Osteoblast (primary cell): ENCODE measurements at regions not wholly inside any gene's neighbourhood (a gene's known extent, or its start where the extent isn't known, plus 50 kb on each side); places are given as distances from the start of the nearest gene placed in this dataset.

Experiments
- DNase-seq: peaks from one replicate; pipeline ENCODE4 v3.0.0; 2011; ENCODE audit warnings: low spot score, mixed read lengths; ENCODE audit not compliant: insufficient read length; ENCODE audit errors: missing footprints
- H2AFZ ChIP-seq: 2 replicates; pipeline ENCODE4 v1.6.0; 2011; ENCODE audit warnings: mild to moderate bottlenecking, low read length
- H3K27ac ChIP-seq: 2 replicates; pipeline ENCODE4 v1.5.1; 2011; ENCODE audit warnings: mild to moderate bottlenecking, low read depth, low read length, moderate library complexity
- H3K27me3 ChIP-seq: 2 replicates; pipeline ENCODE4 v1.6.0; 2012; ENCODE audit warnings: mild to moderate bottlenecking, control low read depth, inconsistent platforms, low read length, moderate library complexity; ENCODE audit not compliant: insufficient read depth
- H3K36me3 ChIP-seq: 2 replicates; pipeline ENCODE4 v1.5.1; 2011; ENCODE audit warnings: mild to moderate bottlenecking, low read length, control low read depth, moderate library complexity; ENCODE audit not compliant: insufficient read depth
- H3K4me1 ChIP-seq: 2 replicates; pipeline ENCODE4 v1.5.1; 2011; ENCODE audit warnings: mild to moderate bottlenecking, low read length, control low read depth, moderate library complexity; ENCODE audit not compliant: insufficient read depth
- H3K4me2 ChIP-seq: 2 replicates; pipeline ENCODE4 v1.6.0; 2011; ENCODE audit warnings: mild to moderate bottlenecking, low read length; ENCODE audit not compliant: insufficient read depth
- H3K4me3 ChIP-seq: fragments of 200-600 bp; sonication (generic); 3 replicates; pipeline ENCODE4 v1.5.1; 2012; ENCODE audit warnings: mild to moderate bottlenecking, low read length, inconsistent platforms; ENCODE audit not compliant: insufficient read depth
- H3K79me2 ChIP-seq: 2 replicates; pipeline ENCODE4 v1.6.0; 2012; ENCODE audit warnings: mild to moderate bottlenecking, low read length, control low read depth, inconsistent platforms; ENCODE audit not compliant: insufficient read depth
- H3K9me3 ChIP-seq: 2 replicates; pipeline ENCODE4 v1.5.1; 2011; ENCODE audit warnings: low read depth, low read length, control low read depth
- H4K20me1 ChIP-seq: 2 replicates; pipeline ENCODE4 v1.6.0; 2012; ENCODE audit warnings: mild to moderate bottlenecking, low read length, control low read depth; ENCODE audit not compliant: insufficient read depth
- TF ChIP-seq, protein P1 (sequence below): IDR thresholded peaks from 2 replicates; pipeline ENCODE4 v1.5.1; 2011; ENCODE audit warnings: mild to moderate bottlenecking, low read depth, low read length, moderate library complexity; ENCODE audit errors: extremely low read depth

DNA sequence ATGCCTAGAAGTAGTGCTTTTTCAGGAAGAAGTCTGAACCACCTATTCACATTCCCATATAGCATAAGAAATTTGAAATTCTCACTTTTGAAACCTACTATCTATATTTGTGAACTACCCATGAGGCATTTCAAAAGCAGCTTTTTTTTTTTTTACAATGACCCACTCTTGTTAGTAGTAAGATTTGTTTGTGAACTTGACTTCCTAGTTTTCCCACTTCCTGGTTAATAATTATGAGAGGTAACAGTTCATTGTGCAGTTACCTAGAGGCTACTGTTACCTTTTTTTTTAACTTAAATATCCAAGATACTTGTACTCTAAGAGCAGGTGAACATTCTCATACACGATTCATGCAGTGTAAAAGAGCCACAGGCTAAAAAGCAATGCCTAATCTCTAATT lies 371.7 kb upstream of the ADGRL2 start:
- TF ChIP-seq, protein P1, sequence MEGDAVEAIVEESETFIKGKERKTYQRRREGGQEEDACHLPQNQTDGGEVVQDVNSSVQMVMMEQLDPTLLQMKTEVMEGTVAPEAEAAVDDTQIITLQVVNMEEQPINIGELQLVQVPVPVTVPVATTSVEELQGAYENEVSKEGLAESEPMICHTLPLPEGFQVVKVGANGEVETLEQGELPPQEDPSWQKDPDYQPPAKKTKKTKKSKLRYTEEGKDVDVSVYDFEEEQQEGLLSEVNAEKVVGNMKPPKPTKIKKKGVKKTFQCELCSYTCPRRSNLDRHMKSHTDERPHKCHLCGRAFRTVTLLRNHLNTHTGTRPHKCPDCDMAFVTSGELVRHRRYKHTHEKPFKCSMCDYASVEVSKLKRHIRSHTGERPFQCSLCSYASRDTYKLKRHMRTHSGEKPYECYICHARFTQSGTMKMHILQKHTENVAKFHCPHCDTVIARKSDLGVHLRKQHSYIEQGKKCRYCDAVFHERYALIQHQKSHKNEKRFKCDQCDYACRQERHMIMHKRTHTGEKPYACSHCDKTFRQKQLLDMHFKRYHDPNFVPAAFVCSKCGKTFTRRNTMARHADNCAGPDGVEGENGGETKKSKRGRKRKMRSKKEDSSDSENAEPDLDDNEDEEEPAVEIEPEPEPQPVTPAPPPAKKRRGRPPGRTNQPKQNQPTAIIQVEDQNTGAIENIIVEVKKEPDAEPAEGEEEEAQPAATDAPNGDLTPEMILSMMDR, result no peak
- Histone ChIP-seq H3K4me2 (no peak overlapping the region), H2AFZ (no peak overlapping the region)

GRCh38 chr1:81424816-81425215 lies 375.9 kb upstream of the ADGRL2 start:
- Histone ChIP-seq H3K4me1 (no peaks in the 10 kb centered on the region), H3K27ac (no peak overlapping the region), H3K4me3 (no peak overlapping the region), H3K36me3 (no peaks in the 10 kb centered on the region), H3K79me2 (no peaks in the 10 kb centered on the region), H3K9me3 (no peaks in the 10 kb centered on the region), H3K27me3 (no peaks in the 10 kb centered on the region), H2AFZ (no peak overlapping the region), H3K4me2 (no peak overlapping the region), H4K20me1 (no peaks in the 10 kb centered on the region)
- TF ChIP-seq, protein P1, result no peak
- DNase-seq, result no peak

More for the DNA sequence above, 371.7 kb upstream of the ADGRL2 start:
- no peak overlapping the region for H3K27ac ChIP-seq
- no peaks in the 10 kb centered on the region for H3K79me2 ChIP-seq
- no peaks in the 10 kb centered on the region for H4K20me1 ChIP-seq
- no peaks in the 10 kb centered on the region for H3K27me3 ChIP-seq
- H3K4me1 ChIP-seq, result no peaks in the 10 kb centered on the region
- H3K9me3 ChIP-seq, result no peaks in the 10 kb centered on the region
- no peaks in the 10 kb centered on the region for H3K36me3 ChIP-seq
- DNase-seq, result no peak
- H3K4me3 ChIP-seq, result no peak overlapping the region

- Histone ChIP-seq H3K4me3 (no peak overlapping the region), H3K27ac (no peak overlapping the region)
Observed at GRCh38 chr1:81424061-81424460, 376.7 kb upstream of the ADGRL2 start.

GRCh38 chr1:81420760-81421159 lies 380.0 kb upstream of the ADGRL2 start:
- no peak for DNase-seq

More at GRCh38 chr1:81424061-81424460, 376.7 kb upstream of the ADGRL2 start:
- H3K79me2 ChIP-seq, result no peaks in the 10 kb centered on the region
- no peaks in the 10 kb centered on the region for H4K20me1 ChIP-seq
- H3K4me1 ChIP-seq, result no peaks in the 10 kb centered on the region
- no peak for DNase-seq
- no peaks in the 10 kb centered on the region for H3K36me3 ChIP-seq
- TF ChIP-seq, protein P1, result no peak
- H3K9me3 ChIP-seq, result no peaks in the 10 kb centered on the region
- no peaks in the 10 kb centered on the region for H3K27me3 ChIP-seq
- no peak overlapping the region for H2AFZ ChIP-seq
- H3K4me2 ChIP-seq, result no peak overlapping the region

More at GRCh38 chr1:81420760-81421159, 380.0 kb upstream of the ADGRL2 start:
- no peak overlapping the region for H3K4me2 ChIP-seq
- H2AFZ ChIP-seq, result no peak overlapping the region
- H3K27me3 ChIP-seq, result no peaks in the 10 kb centered on the region
- no peaks in the 10 kb centered on the region for H4K20me1 ChIP-seq
- no peak overlapping the region for H3K4me3 ChIP-seq
- TF ChIP-seq, protein P1, result no peak
- no peaks in the 10 kb centered on the region for H3K4me1 ChIP-seq
- H3K36me3 ChIP-seq, result no peaks in the 10 kb centered on the region
- H3K79me2 ChIP-seq, result no peaks in the 10 kb centered on the region
- no peaks in the 10 kb centered on the region for H3K9me3 ChIP-seq
- H3K27ac ChIP-seq, result no peak overlapping the region
